ENCODE measurements at regions not wholly inside any gene's neighbourhood (a gene's known extent, or its start where the extent isn't known, plus 50 kb on each side); places are given as distances from the start of the nearest gene placed in this dataset.
A peak's percentile ranks its signal among the peaks of the same experiment; 100 is the strongest.
"Not testable (repeated sequence)": the region's sequence is repeated elsewhere in the genome, so short reads cannot be mapped to it uniquely, and the experiment has no call there.

DNA sequence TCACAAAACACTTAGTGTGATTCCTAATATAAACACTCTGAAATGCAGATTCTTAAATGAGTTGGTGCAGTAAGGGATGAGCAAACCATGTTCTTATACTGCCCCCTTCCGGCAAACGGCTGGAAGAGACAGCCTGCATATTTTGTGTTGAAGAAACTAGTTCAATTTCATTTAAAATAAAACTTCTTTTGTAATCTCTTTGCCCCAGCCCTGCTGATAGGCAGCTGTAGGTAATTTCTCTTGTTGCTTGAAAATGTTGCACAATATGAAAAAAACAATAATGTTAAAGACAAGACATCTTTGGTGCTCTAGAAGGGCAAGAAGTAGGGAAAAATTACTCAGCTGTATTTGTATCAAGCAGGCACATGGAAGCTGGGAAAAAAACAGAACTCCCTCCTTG lies 89.7 kb upstream of the CCNG1 start:
- TF ChIP-seq, protein P1, sequence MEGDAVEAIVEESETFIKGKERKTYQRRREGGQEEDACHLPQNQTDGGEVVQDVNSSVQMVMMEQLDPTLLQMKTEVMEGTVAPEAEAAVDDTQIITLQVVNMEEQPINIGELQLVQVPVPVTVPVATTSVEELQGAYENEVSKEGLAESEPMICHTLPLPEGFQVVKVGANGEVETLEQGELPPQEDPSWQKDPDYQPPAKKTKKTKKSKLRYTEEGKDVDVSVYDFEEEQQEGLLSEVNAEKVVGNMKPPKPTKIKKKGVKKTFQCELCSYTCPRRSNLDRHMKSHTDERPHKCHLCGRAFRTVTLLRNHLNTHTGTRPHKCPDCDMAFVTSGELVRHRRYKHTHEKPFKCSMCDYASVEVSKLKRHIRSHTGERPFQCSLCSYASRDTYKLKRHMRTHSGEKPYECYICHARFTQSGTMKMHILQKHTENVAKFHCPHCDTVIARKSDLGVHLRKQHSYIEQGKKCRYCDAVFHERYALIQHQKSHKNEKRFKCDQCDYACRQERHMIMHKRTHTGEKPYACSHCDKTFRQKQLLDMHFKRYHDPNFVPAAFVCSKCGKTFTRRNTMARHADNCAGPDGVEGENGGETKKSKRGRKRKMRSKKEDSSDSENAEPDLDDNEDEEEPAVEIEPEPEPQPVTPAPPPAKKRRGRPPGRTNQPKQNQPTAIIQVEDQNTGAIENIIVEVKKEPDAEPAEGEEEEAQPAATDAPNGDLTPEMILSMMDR (IDR thresholded peaks at IDR 0.05; ENCODE audit: extremely low read depth, missing control alignments) = peak; percentile 71
- DNase-seq (ENCODE audit: low spot score) = peak; percentile 75

DNA sequence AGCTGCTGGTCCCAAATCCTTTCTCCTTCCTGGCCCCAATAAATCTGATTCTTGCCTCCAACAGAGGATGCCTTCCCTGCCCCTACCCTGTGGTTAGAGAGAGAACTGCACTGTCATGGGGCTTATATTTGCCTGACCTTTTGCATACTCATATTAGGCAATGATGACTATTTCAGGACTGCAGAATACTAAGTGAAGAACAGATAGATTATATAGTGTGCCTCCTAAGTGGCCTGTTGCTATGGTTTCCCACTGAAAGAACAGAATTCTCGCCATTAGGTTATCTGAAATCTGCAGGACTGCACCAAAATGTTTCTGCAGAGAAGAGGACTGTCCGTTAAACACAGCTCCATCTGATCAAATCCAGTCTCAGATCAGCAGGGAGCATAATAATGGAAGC lies 87.3 kb upstream of the CCNG1 start:
- no peak for DNase-seq (ENCODE audit: low spot score)
- TF ChIP-seq, protein P1 (IDR thresholded peaks at IDR 0.05; ENCODE audit: extremely low read depth, missing control alignments) = no peak

DNA sequence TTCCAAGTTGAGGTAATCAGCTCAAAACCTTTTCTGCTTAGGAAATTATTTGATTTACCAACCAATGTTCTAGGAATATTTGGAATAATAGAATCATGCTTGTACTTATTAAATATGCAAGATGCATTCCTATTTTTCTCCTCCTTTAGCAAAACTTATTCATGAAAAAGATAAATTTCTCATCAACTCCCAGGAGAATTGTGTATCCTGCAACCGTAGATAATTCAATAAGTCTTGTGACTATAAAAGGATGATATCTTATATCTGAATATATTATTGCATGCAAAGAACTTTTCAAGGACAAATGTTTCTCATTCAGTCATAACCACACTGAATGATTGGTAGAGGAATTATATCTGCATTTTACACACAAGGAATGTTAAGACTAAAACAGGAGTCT lies 84.9 kb upstream of the CCNG1 start:
- TF ChIP-seq, protein P1 (IDR thresholded peaks at IDR 0.05; ENCODE audit: extremely low read depth, missing control alignments) = no peak
- DNase-seq (ENCODE audit: low spot score) = no peak

DNA sequence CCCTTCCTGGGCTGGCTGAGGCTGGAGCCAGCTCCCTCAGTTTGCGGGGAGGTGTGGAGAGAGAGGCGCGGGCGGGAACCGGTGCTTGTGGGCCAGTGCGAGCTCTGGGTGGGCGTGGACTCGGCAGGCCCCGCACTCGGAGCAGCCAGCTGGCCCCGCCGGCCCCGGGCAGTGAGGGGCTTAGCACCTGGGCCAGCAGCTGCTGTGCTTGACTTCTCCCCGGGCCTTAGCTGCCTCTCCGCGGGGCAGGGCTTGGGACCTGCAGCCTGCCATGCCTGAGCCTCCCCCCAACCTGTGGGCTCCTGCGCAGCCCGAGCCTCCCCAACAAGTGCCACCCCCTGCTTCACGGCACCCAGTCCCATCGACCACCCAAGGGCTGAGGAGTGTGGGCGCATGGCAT lies 81.6 kb upstream of the CCNG1 start:
- not testable (repeated sequence) for DNase-seq (ENCODE audit: low spot score)

DNA sequence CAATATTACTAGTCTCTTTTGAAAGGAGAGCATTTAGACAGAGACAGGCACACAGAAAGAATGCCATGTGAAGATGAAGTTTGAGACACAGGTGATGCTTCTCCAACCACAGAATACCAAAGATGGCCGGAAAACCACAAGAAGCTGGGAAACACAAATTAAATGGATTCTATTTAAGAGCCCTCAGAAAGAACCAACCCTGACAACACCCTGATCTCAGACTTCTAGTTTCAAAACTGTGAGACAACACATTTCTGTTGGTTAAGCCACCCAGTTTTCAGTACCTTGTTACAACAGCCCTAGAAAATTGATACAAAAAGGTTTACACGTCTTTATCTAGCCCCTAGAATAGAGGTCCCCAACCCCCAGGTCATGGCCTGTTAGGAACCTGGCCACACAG lies 79.8 kb upstream of the CCNG1 start:
- TF ChIP-seq, protein P1 (IDR thresholded peaks at IDR 0.05; ENCODE audit: extremely low read depth, missing control alignments) = no peak
- DNase-seq (ENCODE audit: low spot score) = no peak

DNA sequence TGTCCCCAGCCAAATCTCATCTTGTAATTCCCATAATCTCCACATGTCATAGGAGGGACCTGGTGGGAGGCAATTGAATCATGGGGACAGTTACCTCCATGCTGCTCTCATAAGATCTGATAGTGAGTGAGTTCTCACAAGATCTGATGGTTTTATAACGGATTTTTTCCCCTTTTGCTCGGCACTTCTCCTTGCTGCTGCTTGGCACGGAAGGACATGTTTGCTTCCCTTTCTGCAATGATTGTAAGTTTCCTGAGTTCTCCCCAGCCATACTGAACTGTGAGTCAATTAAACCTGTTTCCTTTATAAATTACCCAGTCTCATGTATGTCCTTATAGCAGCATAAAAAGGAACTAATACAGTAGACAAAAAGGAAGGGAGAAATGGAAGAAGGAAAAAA lies 76.7 kb upstream of the CCNG1 start:
- TF ChIP-seq, protein P1 (IDR thresholded peaks at IDR 0.05; ENCODE audit: extremely low read depth, missing control alignments) = no peak
- DNase-seq (ENCODE audit: low spot score) = no peak

DNA sequence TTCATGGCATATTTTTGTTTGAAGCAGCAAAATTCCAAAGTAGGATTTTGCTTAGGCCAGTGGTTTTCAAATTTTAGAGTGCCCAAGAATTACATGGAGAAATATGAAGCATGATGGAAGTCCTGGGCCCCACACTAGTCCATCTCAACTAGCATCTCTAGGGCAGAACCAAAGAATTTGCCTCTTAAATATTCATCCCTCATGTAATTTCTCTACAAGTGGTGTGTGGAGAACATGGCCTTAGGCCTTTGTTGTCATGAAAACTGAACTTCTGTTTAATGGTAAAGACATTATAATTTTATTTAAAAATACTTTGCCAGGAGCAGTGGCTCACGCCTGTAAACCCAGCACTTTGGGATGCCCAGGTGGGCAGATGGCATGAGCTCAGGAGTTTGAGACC lies 75.9 kb upstream of the CCNG1 start:
- no peak for DNase-seq (ENCODE audit: low spot score)
- TF ChIP-seq, protein P1 (IDR thresholded peaks at IDR 0.05; ENCODE audit: extremely low read depth, missing control alignments) = no peak

DNA sequence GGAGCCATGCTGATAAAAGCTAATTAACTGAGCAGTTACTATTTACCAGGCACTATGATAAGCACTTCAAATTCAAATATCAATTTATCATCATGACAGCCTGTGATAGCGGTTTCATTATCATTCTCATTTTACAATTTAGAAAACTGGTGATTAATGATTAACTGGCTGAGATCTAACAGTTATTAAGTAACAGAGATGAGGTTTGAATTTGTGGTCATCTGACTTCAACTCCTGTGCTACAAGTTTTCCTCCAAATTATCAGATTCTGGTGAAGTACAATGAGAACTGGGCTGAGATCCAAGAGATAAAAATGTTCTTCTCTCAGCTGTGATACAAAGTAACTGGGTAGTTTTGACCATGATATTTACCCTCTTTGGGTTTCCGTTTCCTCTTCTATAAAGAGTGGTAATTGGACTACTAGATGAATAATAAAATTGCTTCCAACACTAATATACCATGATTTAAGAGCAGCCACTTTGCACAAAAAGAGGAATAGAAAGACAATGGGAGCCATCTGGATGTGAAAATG lies 74.5 kb upstream of the CCNG1 start:
- TF ChIP-seq, protein P1 (IDR thresholded peaks at IDR 0.05; ENCODE audit: extremely low read depth, missing control alignments) = no peak
- DNase-seq (ENCODE audit: low spot score) = no peak
